Keratinocyte (primary cell): ENCODE measurements at regions not wholly inside any gene's neighbourhood (a gene's known extent, or its start where the extent isn't known, plus 50 kb on each side); places are given as distances from the start of the nearest gene placed in this dataset.
"Not testable (repeated sequence)": the region's sequence is repeated elsewhere in the genome, so short reads cannot be mapped to it uniquely, and the experiment has no call there.

Experiments used
- DNase-seq: peaks from one replicate; pipeline ENCODE4 v3.0.0-alpha.2; 2011; ENCODE audit warnings: low read depth, missing footprints, low spot score
- FAIRE-seq: peaks from 2 replicates; lab custom pipeline; 2011; peaks lifted over from hg19 to GRCh38; lab: Jason Lieb, UNC
- H2AFZ ChIP-seq: 2 replicates; pipeline ENCODE4 v1.6.0; 2012; ENCODE audit warnings: low read length, control low read depth, inconsistent platforms; ENCODE audit not compliant: control insufficient read depth
- H3K27ac ChIP-seq: 2 replicates; pipeline ENCODE4 v1.5.1; 2011; ENCODE audit warnings: low read length; ENCODE audit not compliant: control insufficient read depth, insufficient read depth
- H3K27me3 ChIP-seq: 3 replicates; pipeline ENCODE4 v1.6.0; 2011; ENCODE audit warnings: low read length; ENCODE audit not compliant: control insufficient read depth, insufficient read depth; ENCODE audit errors: extremely low read depth
- H3K36me3 ChIP-seq, 2 experiments: 2 replicates in 1 of 2; 3 replicates in 1 of 2; pipeline ENCODE4 v1.5.1; 2011; ENCODE audit warnings: low read length in 2 of 2, mild to moderate bottlenecking in 1 of 2; ENCODE audit not compliant: control insufficient read depth in 2 of 2, insufficient read depth in 2 of 2; ENCODE audit errors: extremely low read depth in 1 of 2
- H3K4me1 ChIP-seq: 3 replicates; pipeline ENCODE4 v1.5.1; 2011; ENCODE audit warnings: low read length; ENCODE audit not compliant: control insufficient read depth, insufficient read depth; ENCODE audit errors: extremely low read depth
- H3K4me2 ChIP-seq: 3 replicates; pipeline ENCODE4 v1.6.0; 2011; ENCODE audit warnings: low read depth, low read length; ENCODE audit not compliant: control insufficient read depth, insufficient read depth; ENCODE audit errors: extremely low read depth
- H3K4me3 ChIP-seq, 3 experiments: fragments of 200-600 bp in 1 of 3; sonication (generic) in 1 of 3; 2 replicates in 2 of 3; 3 replicates in 1 of 3; pipeline ENCODE4 v1.5.1; 2011 to 2016; ENCODE audit warnings: low read length in 3 of 3, mild to moderate bottlenecking in 3 of 3, control low read depth in 2 of 3, inconsistent platforms in 1 of 3, low read depth in 1 of 3, mixed read lengths in 1 of 3, mixed run types in 1 of 3, moderate library complexity in 1 of 3; ENCODE audit not compliant: control insufficient read depth in 2 of 3, insufficient read depth in 2 of 3; ENCODE audit errors: extremely low read depth in 1 of 3
- H3K79me2 ChIP-seq: 2 replicates; pipeline ENCODE4 v1.6.0; 2012; ENCODE audit warnings: low read length; ENCODE audit not compliant: control insufficient read depth, insufficient read depth
- H3K9ac ChIP-seq: 3 replicates; pipeline ENCODE4 v1.6.0; 2011; ENCODE audit warnings: low read length; ENCODE audit not compliant: control insufficient read depth, insufficient read depth; ENCODE audit errors: extremely low read depth
- H3K9me1 ChIP-seq: 3 replicates; pipeline ENCODE4 v1.6.0; 2011; ENCODE audit warnings: low read length; ENCODE audit not compliant: control insufficient read depth, insufficient read depth; ENCODE audit errors: extremely low read depth
- H3K9me3 ChIP-seq: 2 replicates; pipeline ENCODE4 v1.5.1; 2012; ENCODE audit warnings: low read depth, low read length; ENCODE audit not compliant: control insufficient read depth
- H4K20me1 ChIP-seq: 3 replicates; pipeline ENCODE4 v1.6.0; 2011; ENCODE audit warnings: low read length; ENCODE audit not compliant: control insufficient read depth, insufficient read depth; ENCODE audit errors: extremely low read depth
- EZH2 ChIP-seq: IDR thresholded peaks from one replicate; pipeline ENCODE4 v1.6.1; 2012; ENCODE audit warnings: inconsistent platforms, mild to moderate bottlenecking, low read length, moderate library complexity
- dilution Hi-C: fragments of 300-500 bp; cut with MboI; formaldehyde crosslinking; loops from one replicate; pipeline ENCODE4 v1.7.0; 2020; ENCODE audit warnings: low sequenced_read_pairs; ENCODE audit not compliant: extremely low pct_ligation_motif_present
- TF ChIP-seq, protein P1 (sequence below), 3 experiments: IDR thresholded peaks in 1 of 3; conservative IDR thresholded peaks in 1 of 3; optimal IDR thresholded peaks in 1 of 3; 2 replicates in 2 of 3; 3 replicates in 1 of 3; pipeline versions ENCODE3 to v1.5.1; 2011; ENCODE audit warnings: low read length in 3 of 3, mild to moderate bottlenecking in 3 of 3, moderate library complexity in 2 of 3, control low read depth in 1 of 3, inconsistent platforms in 1 of 3; ENCODE audit not compliant: insufficient read depth in 2 of 3; ENCODE audit errors: extremely low read depth in 1 of 3

DNA sequence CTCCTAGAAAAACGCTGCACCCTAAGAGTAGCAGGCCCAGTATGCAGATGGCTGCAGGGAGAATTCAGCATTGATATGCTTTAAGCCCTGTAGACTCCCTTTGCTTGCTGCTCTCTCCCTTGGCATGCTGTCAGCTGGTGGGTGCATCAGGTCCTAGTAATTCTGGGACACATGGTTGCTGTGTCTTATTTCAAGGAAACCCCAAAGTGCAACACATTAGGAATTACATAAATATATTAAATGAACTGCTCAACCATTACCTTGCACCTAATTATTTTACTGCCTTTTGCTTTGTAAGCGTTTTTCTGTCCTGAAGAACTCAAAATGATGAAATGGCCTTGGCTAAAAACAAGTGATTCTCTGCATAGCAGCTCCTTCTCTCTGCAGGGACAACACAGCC is 516.3 kb downstream of the ZIC3 start:
- Histone ChIP-seq H3K36me3 (no peaks in the 10 kb centered on the region), H2AFZ (no peak overlapping the region), H3K4me3 (no peak overlapping the region), H3K27ac (no peak overlapping the region), H3K27me3 (no peaks in the 10 kb centered on the region), H3K4me2 (no peak overlapping the region), H3K9me3 (no peaks in the 10 kb centered on the region), H3K9ac (no peak overlapping the region), H3K4me1 (no peaks in the 10 kb centered on the region), H3K79me2 (no peaks in the 10 kb centered on the region), H4K20me1 (no peaks in the 10 kb centered on the region), H3K9me1 (no peaks in the 10 kb centered on the region)
- dilution Hi-C loops, result no loop called here
- FAIRE-seq (no peak), DNase-seq (no peak)
- TF ChIP-seq, protein P1, sequence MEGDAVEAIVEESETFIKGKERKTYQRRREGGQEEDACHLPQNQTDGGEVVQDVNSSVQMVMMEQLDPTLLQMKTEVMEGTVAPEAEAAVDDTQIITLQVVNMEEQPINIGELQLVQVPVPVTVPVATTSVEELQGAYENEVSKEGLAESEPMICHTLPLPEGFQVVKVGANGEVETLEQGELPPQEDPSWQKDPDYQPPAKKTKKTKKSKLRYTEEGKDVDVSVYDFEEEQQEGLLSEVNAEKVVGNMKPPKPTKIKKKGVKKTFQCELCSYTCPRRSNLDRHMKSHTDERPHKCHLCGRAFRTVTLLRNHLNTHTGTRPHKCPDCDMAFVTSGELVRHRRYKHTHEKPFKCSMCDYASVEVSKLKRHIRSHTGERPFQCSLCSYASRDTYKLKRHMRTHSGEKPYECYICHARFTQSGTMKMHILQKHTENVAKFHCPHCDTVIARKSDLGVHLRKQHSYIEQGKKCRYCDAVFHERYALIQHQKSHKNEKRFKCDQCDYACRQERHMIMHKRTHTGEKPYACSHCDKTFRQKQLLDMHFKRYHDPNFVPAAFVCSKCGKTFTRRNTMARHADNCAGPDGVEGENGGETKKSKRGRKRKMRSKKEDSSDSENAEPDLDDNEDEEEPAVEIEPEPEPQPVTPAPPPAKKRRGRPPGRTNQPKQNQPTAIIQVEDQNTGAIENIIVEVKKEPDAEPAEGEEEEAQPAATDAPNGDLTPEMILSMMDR (optimal IDR thresholded peaks at IDR 0.05 in 1 of 3, IDR thresholded peaks at IDR 0.05 in 1 of 3, conservative IDR thresholded peaks at IDR 0.05 in 1 of 3; ENCODE audit: extremely low read depth in 1 of 3, insufficient read depth in 2 of 3, low read length in 3 of 3), result no peak
- no peak for TF ChIP-seq EZH2

DNA sequence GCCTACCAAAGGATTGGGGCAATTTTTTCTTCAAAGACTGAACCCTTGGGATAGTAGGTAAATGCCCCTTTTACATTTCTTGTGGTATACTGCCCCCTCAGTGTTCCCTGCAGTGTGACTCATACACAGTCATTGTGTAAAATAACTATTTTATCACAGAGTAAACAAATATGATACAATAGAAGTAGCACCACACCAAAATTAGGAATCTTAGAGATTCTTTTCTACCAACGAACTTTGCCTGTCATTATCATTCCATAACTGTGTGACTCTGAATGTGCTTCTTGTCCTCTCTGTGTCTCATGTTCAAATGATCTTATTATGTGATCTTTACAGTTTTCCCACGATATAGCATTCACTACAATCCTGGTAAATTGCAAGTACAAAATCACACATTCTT is 517.0 kb downstream of the ZIC3 start:
- Histone ChIP-seq H3K4me2 (no peak overlapping the region), H3K79me2 (no peaks in the 10 kb centered on the region), H3K9me3 (no peaks in the 10 kb centered on the region), H3K9me1 (no peaks in the 10 kb centered on the region), H3K4me1 (no peaks in the 10 kb centered on the region), H4K20me1 (no peaks in the 10 kb centered on the region), H3K4me3 (no peak overlapping the region), H3K9ac (no peak overlapping the region), H3K27ac (no peak overlapping the region), H3K27me3 (no peaks in the 10 kb centered on the region), H2AFZ (no peak overlapping the region), H3K36me3 (no peaks in the 10 kb centered on the region)
- dilution Hi-C loops, result no loop called here
- DNase-seq, result no peak
- no peak for TF ChIP-seq EZH2
- TF ChIP-seq, protein P1 (optimal IDR thresholded peaks at IDR 0.05 in 1 of 3, IDR thresholded peaks at IDR 0.05 in 1 of 3, conservative IDR thresholded peaks at IDR 0.05 in 1 of 3; ENCODE audit: extremely low read depth in 1 of 3, insufficient read depth in 2 of 3, low read length in 3 of 3), result no peak
- no peak for FAIRE-seq

DNA sequence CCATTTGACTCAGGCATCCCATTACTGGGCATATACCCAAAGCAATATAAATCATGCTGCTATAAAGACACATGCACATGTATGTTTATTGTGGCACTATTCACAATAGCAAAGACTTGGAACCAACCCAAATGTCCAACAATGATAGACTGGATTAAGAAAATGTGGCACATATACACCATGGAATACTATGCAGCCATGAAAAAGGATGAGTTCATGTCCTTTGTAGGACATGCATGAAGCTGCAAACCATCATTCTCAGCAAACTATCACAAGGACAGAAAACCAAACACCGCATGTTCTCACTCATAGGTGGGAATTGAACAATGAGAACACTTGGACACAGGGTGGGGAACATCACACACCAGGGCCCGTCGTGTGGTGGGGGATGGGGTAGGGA is 545.0 kb downstream of the ZIC3 start:
- H3K4me3 ChIP-seq, FAIRE-seq, DNase-seq, H3K9ac ChIP-seq, H2AFZ ChIP-seq, H3K9me3 ChIP-seq, H3K27ac ChIP-seq, H3K4me2 ChIP-seq, H3K9me1 ChIP-seq, H3K36me3 ChIP-seq, H3K27me3 ChIP-seq, H4K20me1 ChIP-seq, H3K4me1 ChIP-seq, dilution Hi-C loops, H3K79me2 ChIP-seq: not testable (repeated sequence)
